ENCODE measurements at regions not wholly inside any gene's neighbourhood (a gene's known extent, or its start where the extent isn't known, plus 50 kb on each side); places are given as distances from the start of the nearest gene placed in this dataset.

GRCh38 chr3:27923349-27924068 is 201.4 kb upstream of the EOMES start:
- TF ChIP-seq, protein P1, sequence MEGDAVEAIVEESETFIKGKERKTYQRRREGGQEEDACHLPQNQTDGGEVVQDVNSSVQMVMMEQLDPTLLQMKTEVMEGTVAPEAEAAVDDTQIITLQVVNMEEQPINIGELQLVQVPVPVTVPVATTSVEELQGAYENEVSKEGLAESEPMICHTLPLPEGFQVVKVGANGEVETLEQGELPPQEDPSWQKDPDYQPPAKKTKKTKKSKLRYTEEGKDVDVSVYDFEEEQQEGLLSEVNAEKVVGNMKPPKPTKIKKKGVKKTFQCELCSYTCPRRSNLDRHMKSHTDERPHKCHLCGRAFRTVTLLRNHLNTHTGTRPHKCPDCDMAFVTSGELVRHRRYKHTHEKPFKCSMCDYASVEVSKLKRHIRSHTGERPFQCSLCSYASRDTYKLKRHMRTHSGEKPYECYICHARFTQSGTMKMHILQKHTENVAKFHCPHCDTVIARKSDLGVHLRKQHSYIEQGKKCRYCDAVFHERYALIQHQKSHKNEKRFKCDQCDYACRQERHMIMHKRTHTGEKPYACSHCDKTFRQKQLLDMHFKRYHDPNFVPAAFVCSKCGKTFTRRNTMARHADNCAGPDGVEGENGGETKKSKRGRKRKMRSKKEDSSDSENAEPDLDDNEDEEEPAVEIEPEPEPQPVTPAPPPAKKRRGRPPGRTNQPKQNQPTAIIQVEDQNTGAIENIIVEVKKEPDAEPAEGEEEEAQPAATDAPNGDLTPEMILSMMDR (IDR thresholded peaks at IDR 0.05) = no peak
- TF ChIP-seq EZH2phosphoT487 (IDR thresholded peaks at IDR 0.05) = no peak
